IMR-90 (cell line): ENCODE measurements at regions not wholly inside any gene's neighbourhood (a gene's known extent, or its start where the extent isn't known, plus 50 kb on each side); places are given as distances from the start of the nearest gene placed in this dataset.

ENCODE experiments used
- ATAC-seq: fragments of 200-7000 bp; cut with Tn5 transposase; 2 replicates; pipeline ENCODE4 v1.9.1; 2020; ENCODE audit warnings: low read depth, mild to moderate bottlenecking, moderate library complexity
- BruUV-seq: library from RNA; stranded (reverse); fragments of 400-500 nt; replicated peaks from 2 replicates; lab custom pipeline; 2021; lab: Mats Ljungman, UMichigan
- CTCF ChIA-PET: fragments of 300-600 bp; formaldehyde crosslinking; extraction: SDS; loops from one replicate; lab custom pipeline; 2021; ENCODE audit warnings: antibody characterized with exemption; lab: Yijun Ruan, JAX
- POLR2A ChIA-PET: fragments of 300-600 bp; sonication (Branson Sonifier 250); formaldehyde crosslinking; loops from one replicate; lab custom pipeline; 2022; ENCODE audit warnings: antibody characterized with exemption; ENCODE audit not compliant: unreplicated experiment; lab: Charles Lee
- DNase-seq: peaks from one replicate; pipeline ENCODE4 v3.0.0; 2013
- H2AFZ ChIP-seq: replicated peaks from 2 replicates; pipeline ENCODE3; 2013; ENCODE audit warnings: low read length, mild to moderate bottlenecking; ENCODE audit not compliant: poor library complexity
- H2AK5ac ChIP-seq: 2 replicates; pipeline ENCODE4 v1.6.1; 2013; ENCODE audit warnings: low read depth, low read length, inconsistent platforms
- H2AK9ac ChIP-seq: replicated peaks from 2 replicates; pipeline ENCODE3; 2013; ENCODE audit warnings: mild to moderate bottlenecking, low read depth, low read length, moderate library complexity; ENCODE audit not compliant: poor library complexity
- H2BK120ac ChIP-seq: 2 replicates; pipeline ENCODE4 v1.6.1; 2013; ENCODE audit warnings: low read depth, low read length, inconsistent platforms
- H2BK15ac ChIP-seq: 3 replicates; pipeline ENCODE4 v1.6.1; 2013; ENCODE audit warnings: low read depth, low read length, inconsistent platforms
- H2BK20ac ChIP-seq: 2 replicates; pipeline ENCODE4 v1.6.1; 2013; ENCODE audit warnings: low read depth, mild to moderate bottlenecking, inconsistent platforms, low read length, moderate library complexity
- H2BK5ac ChIP-seq: 2 replicates; pipeline ENCODE4 v1.6.1; 2013; ENCODE audit warnings: mild to moderate bottlenecking, low read depth, low read length, inconsistent platforms; ENCODE audit not compliant: poor library complexity, severe bottlenecking
- H3K14ac ChIP-seq: replicated peaks from 2 replicates; pipeline ENCODE4 v1.6.1; 2013; ENCODE audit warnings: low read depth, low read length, inconsistent platforms
- H3K18ac ChIP-seq: 2 replicates; pipeline ENCODE4 v1.6.1; 2013; ENCODE audit warnings: low read depth, low read length, control low read depth
- H3K23ac ChIP-seq: 2 replicates; pipeline ENCODE4 v1.6.1; 2013; ENCODE audit warnings: low read depth, low read length, inconsistent platforms
- H3K27ac ChIP-seq: 2 replicates; pipeline ENCODE4 v1.5.1; 2013; ENCODE audit warnings: mild to moderate bottlenecking, control low read depth, low read length; ENCODE audit not compliant: insufficient read depth
- H3K27me3 ChIP-seq: 2 replicates; pipeline ENCODE4 v1.6.1; 2013; ENCODE audit warnings: low read length; ENCODE audit not compliant: control insufficient read depth, insufficient read depth
- H3K36me3 ChIP-seq: 2 replicates; pipeline ENCODE4 v1.6.1; 2013; ENCODE audit warnings: low read length, mixed read lengths; ENCODE audit not compliant: control insufficient read depth, insufficient read depth
- H3K4ac ChIP-seq: 2 replicates; pipeline ENCODE4 v1.6.1; 2013; ENCODE audit warnings: low read depth, low read length, inconsistent platforms
- H3K4me1 ChIP-seq: 2 replicates; pipeline ENCODE4 v1.6.1; 2013; ENCODE audit warnings: low read length, mixed read lengths; ENCODE audit not compliant: control insufficient read depth, insufficient read depth
- H3K4me2 ChIP-seq: 2 replicates; pipeline ENCODE4 v1.6.1; 2013; ENCODE audit warnings: low read depth, mild to moderate bottlenecking, control low read depth, low read length, moderate library complexity
- H3K4me3 ChIP-seq: 2 replicates; pipeline ENCODE4 v1.5.1; 2013; ENCODE audit warnings: low read depth, mild to moderate bottlenecking, control low read depth, low read length, moderate library complexity; ENCODE audit not compliant: insufficient read depth
- H3K56ac ChIP-seq: 2 replicates; pipeline ENCODE4 v1.6.1; 2013; ENCODE audit warnings: low read length, inconsistent platforms; ENCODE audit not compliant: insufficient read depth; ENCODE audit errors: extremely low read depth
- H3K79me1 ChIP-seq, 2 experiments: 2 replicates each; pipeline ENCODE4 v1.6.1; 2013; ENCODE audit warnings: low read length in 2 of 2, inconsistent platforms in 1 of 2, low read depth in 1 of 2
- H3K9ac ChIP-seq: 2 replicates; pipeline ENCODE4 v1.6.1; 2013; ENCODE audit warnings: low read depth, low read length, control low read depth
- H3K9me1 ChIP-seq: 2 replicates; pipeline ENCODE4 v1.6.1; 2013; ENCODE audit warnings: low read length, inconsistent platforms; ENCODE audit not compliant: insufficient read depth
- H3K9me3 ChIP-seq: 2 replicates; pipeline ENCODE4 v1.6.1; 2013; ENCODE audit warnings: low read length; ENCODE audit not compliant: control insufficient read depth, insufficient read depth
- H4K20me1 ChIP-seq: 2 replicates; pipeline ENCODE4 v1.6.1; 2013; ENCODE audit warnings: low read length, inconsistent platforms; ENCODE audit not compliant: insufficient read depth
- H4K5ac ChIP-seq: 2 replicates; pipeline ENCODE4 v1.6.1; 2013; ENCODE audit warnings: mild to moderate bottlenecking, low read depth, low read length, control low read depth
- H4K8ac ChIP-seq, 2 experiments: 2 replicates each; pipeline ENCODE4 v1.6.1; 2013; ENCODE audit warnings: low read depth in 2 of 2, low read length in 2 of 2, control low read depth in 1 of 2, inconsistent platforms in 1 of 2
- H4K91ac ChIP-seq: 2 replicates; pipeline ENCODE4 v1.6.1; 2013; ENCODE audit warnings: low read depth, low read length, inconsistent platforms; ENCODE audit not compliant: insufficient read depth
- BHLHE40 ChIP-seq: fragments of 150-350 bp; IDR thresholded peaks from 2 replicates; pipeline ENCODE4 v1.6.1; 2016; ENCODE audit warnings: mild to moderate bottlenecking, low read depth, low read length
- CTCF ChIP-seq: conservative IDR thresholded peaks from 2 replicates; pipeline ENCODE4 v1.5.1; 2012; ENCODE audit warnings: mild to moderate bottlenecking, low read depth, low read length, improper control_type of control experiment
- FOS ChIP-seq: fragments of 150-350 bp; IDR thresholded peaks from 2 replicates; pipeline ENCODE4 v1.6.1; 2016; ENCODE audit warnings: low read depth, low read length
- RAD21 ChIP-seq: IDR thresholded peaks from 2 replicates; pipeline ENCODE4 v1.6.1; 2012; ENCODE audit warnings: low read length, improper control_type of control experiment
- RCOR1 ChIP-seq: IDR thresholded peaks from 2 replicates; pipeline ENCODE4 v1.6.1; 2012; ENCODE audit warnings: mild to moderate bottlenecking, low read length, improper control_type of control experiment; ENCODE audit not compliant: insufficient replicate concordance
- RFX5 ChIP-seq: IDR thresholded peaks from 2 replicates; pipeline ENCODE4 v1.8.0; 2012; ENCODE audit warnings: low read depth, mild to moderate bottlenecking, low read length, moderate library complexity
- SMC3 ChIP-seq: fragments of 150-350 bp; IDR thresholded peaks from 2 replicates; pipeline ENCODE4 v1.6.1; 2016; ENCODE audit warnings: low read depth, mild to moderate bottlenecking, antibody characterized with exemption, low read length, moderate library complexity
- WGBS, 2 experiments: methylation state at CpG; one replicate each; pipeline versions ENCODE4 v1.1.5 to v1.1.7; 2013; ENCODE audit warnings: missing lambda C conversion rate in 2 of 2; ENCODE audit not compliant: insufficient read length in 1 of 2; ENCODE audit errors: extremely low coverage in 2 of 2; 5-methylcytosine and 5-hydroxymethylcytosine counted together
- dilution Hi-C: fragments of 300-500 bp; cut with HindIII; formaldehyde crosslinking; loops from one replicate; pipeline ENCODE4 v1.14.3; 2018; ENCODE audit warnings: low sequenced_read_pairs; ENCODE audit not compliant: unreplicated experiment
- in situ Hi-C: fragments of 300-500 bp; cut with MboI; formaldehyde crosslinking; loops from 3 replicates; pipeline ENCODE4 v1.14.3; 2019; ENCODE audit warnings: low sequenced_read_pairs, inconsistent platforms, mixed read lengths
- intact Hi-C: fragments of 100-400 bp; cut with micrococcal nuclease; formaldehyde crosslinking; loops from 2 replicates; pipeline ENCODE4 v1.10.0; 2022
- TF ChIP-seq, protein P1 (sequence below): fragments of 150-350 bp; IDR thresholded peaks from 2 replicates; pipeline ENCODE4 v1.6.1; 2016; ENCODE audit warnings: low read depth, mild to moderate bottlenecking, low read length, moderate library complexity, borderline replicate concordance

DNA sequence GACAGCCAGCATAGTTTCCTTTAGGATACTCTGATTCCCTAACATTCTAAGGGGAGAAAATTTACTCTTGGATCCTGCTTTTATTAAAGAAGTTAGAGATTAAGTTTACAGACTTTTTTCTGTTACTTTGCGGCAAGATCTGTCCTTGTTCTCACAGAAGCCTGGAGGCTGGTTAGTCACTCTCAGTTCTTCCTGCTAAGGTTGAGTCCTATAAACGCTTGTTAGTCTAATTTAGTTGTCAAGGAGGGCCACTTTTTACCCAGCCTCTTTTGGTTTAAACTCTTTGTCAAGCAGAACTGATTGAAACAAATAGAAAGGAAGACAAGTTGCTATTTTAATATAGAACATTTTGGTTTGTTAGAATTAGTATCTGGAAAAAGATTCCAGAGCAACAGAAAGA is 89.7 kb downstream of the C21orf91 start:
- H4K91ac ChIP-seq: no peak overlapping the region
- ChIA-PET CTCF (no interaction called here), POLR2A (no interaction called here)
- no peaks in the 10 kb centered on the region for H4K20me1 ChIP-seq
- no peak overlapping the region for H3K4me3 ChIP-seq
- H3K14ac ChIP-seq: no peak overlapping the region
- no peak overlapping the region for H3K56ac ChIP-seq
- no peak overlapping the region for H3K23ac ChIP-seq
- no peak for DNase-seq
- H3K27me3 ChIP-seq: no peaks in the 10 kb centered on the region
- intact Hi-C loops: no loop called here
- no TSS peak for BruUV-seq
- no peak overlapping the region for H2BK20ac ChIP-seq
- H3K9me3 ChIP-seq: no peaks in the 10 kb centered on the region
- H4K5ac ChIP-seq: no peak overlapping the region
- H3K18ac ChIP-seq: no peak overlapping the region
- no CpG with 5 or more reads among the region's 2 CpGs for whole genome bisulfite sequencing, 2 experiments
- no peak for ATAC-seq
- dilution Hi-C loops: no loop called here
- no peaks in the 10 kb centered on the region; the same call in 1 of the 2 replicates for H3K4me1 ChIP-seq
- H3K9me1 ChIP-seq: no peaks in the 10 kb centered on the region
- no peaks in the 10 kb centered on the region for H3K79me1 ChIP-seq
- H2AK5ac ChIP-seq: no peak overlapping the region
- H2BK120ac ChIP-seq: no peak overlapping the region
- no peak overlapping the region for H3K9ac ChIP-seq
- H4K8ac ChIP-seq: no peak overlapping the region
- no peak overlapping the region for H3K27ac ChIP-seq
- in situ Hi-C loops: no loop called here
- H2AK9ac ChIP-seq: no peak overlapping the region
- no peak overlapping the region for H3K4ac ChIP-seq
- H2BK15ac ChIP-seq: no peak overlapping the region
- no peak overlapping the region for H2AFZ ChIP-seq
- no peak overlapping the region for H2BK5ac ChIP-seq
- TF ChIP-seq FOS (no peak), BHLHE40 (no peak), RAD21 (no peak), SMC3 (no peak), CTCF (no peak), RCOR1 (no peak), RFX5 (no peak)
- TF ChIP-seq, protein P1, sequence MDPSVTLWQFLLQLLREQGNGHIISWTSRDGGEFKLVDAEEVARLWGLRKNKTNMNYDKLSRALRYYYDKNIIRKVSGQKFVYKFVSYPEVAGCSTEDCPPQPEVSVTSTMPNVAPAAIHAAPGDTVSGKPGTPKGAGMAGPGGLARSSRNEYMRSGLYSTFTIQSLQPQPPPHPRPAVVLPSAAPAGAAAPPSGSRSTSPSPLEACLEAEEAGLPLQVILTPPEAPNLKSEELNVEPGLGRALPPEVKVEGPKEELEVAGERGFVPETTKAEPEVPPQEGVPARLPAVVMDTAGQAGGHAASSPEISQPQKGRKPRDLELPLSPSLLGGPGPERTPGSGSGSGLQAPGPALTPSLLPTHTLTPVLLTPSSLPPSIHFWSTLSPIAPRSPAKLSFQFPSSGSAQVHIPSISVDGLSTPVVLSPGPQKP: no peak
- no peaks in the 10 kb centered on the region for H3K36me3 ChIP-seq
- no peak overlapping the region for H3K4me2 ChIP-seq
